ENCODE measurements at regions not wholly inside any gene's neighbourhood (a gene's known extent, or its start where the extent isn't known, plus 50 kb on each side); places are given as distances from the start of the nearest gene placed in this dataset.

DNA sequence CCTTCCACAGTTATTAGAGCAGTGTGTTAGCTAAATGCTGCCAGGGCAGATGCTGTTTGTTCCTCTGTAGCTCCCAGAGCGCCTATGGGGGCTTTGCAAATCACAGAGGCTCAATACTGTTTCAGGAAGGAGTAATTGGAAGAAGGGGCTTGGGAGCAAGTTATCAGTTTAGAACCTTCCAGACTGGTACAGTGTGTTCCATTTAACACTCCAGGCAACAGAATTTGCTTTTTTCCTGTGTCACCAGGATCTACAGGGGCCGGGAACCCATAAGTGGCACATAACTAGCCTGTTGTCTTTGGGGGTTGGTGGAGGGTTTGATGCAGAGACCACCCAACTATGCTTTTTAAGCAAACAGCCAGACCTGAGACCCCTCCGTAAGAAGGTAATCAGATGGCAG, 307.3 kb upstream of the KCNN2 start:
- POLR2A ChIA-PET, result no interaction called here
- CTCF ChIA-PET, result no interaction called here

More for the DNA sequence above, 307.3 kb upstream of the KCNN2 start:
- Histone ChIP-seq H2AFZ (ENCODE audit: low read depth, low read length, poor library complexity, severe bottlenecking) (no peak overlapping the region), H3K4me3 (replicated peaks in 1 of 2; ENCODE audit: low read depth in 1 of 2, low read length in 2 of 2) (no peak overlapping the region), H3K9me3 (ENCODE audit: control insufficient read depth in 1 of 2, insufficient read depth in 1 of 2, low read depth in 1 of 2, low read length in 2 of 2) (no peaks in the 10 kb centered on the region), H4K20me1 (ENCODE audit: insufficient read depth) (no peaks in the 10 kb centered on the region), H3K9me2 (ENCODE audit: insufficient read depth) (no peaks in the 10 kb centered on the region), H3K36me3 (ENCODE audit: control insufficient read depth in 1 of 2, insufficient read depth in 2 of 2, low read length in 2 of 2) (no peaks in the 10 kb centered on the region), H3K27me3 (ENCODE audit: insufficient read depth, low read length) (no peaks in the 10 kb centered on the region; the same call in 1 of the 2 replicates), H3K4me1 (ENCODE audit: control insufficient read depth in 1 of 2, insufficient read depth in 2 of 2, low read length in 2 of 2) (no peaks in the 10 kb centered on the region), H3K4me2 (ENCODE audit: low read length) (no peak overlapping the region), H3K79me2 (ENCODE audit: insufficient read depth, low read length) (no peaks in the 10 kb centered on the region), H3K27ac (ENCODE audit: low read depth, low read length) (no peak overlapping the region), H3K9ac (ENCODE audit: low read length) (no peak overlapping the region)
- intact Hi-C loops (cut with micrococcal nuclease), result no loop called here
- TF ChIP-seq, protein P1, sequence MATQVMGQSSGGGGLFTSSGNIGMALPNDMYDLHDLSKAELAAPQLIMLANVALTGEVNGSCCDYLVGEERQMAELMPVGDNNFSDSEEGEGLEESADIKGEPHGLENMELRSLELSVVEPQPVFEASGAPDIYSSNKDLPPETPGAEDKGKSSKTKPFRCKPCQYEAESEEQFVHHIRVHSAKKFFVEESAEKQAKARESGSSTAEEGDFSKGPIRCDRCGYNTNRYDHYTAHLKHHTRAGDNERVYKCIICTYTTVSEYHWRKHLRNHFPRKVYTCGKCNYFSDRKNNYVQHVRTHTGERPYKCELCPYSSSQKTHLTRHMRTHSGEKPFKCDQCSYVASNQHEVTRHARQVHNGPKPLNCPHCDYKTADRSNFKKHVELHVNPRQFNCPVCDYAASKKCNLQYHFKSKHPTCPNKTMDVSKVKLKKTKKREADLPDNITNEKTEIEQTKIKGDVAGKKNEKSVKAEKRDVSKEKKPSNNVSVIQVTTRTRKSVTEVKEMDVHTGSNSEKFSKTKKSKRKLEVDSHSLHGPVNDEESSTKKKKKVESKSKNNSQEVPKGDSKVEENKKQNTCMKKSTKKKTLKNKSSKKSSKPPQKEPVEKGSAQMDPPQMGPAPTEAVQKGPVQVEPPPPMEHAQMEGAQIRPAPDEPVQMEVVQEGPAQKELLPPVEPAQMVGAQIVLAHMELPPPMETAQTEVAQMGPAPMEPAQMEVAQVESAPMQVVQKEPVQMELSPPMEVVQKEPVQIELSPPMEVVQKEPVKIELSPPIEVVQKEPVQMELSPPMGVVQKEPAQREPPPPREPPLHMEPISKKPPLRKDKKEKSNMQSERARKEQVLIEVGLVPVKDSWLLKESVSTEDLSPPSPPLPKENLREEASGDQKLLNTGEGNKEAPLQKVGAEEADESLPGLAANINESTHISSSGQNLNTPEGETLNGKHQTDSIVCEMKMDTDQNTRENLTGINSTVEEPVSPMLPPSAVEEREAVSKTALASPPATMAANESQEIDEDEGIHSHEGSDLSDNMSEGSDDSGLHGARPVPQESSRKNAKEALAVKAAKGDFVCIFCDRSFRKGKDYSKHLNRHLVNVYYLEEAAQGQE (IDR thresholded peaks at IDR 0.05; ENCODE audit: low read depth), result no peak
- TF ChIP-seq CEBPB (IDR thresholded peaks at IDR 0.05; ENCODE audit: low read depth) (no peak), ZNF274 (IDR thresholded peaks at IDR 0.05; ENCODE audit: low read depth, low read length) (no peak)
- BruUV-seq (replicated peaks), result no TSS peak
- RAD21 ChIA-PET (ENCODE audit: low non-redundant PET in 1 of 2, low total read pairs in 2 of 2, uncharacterized antibody in 2 of 2, unreplicated experiment in 2 of 2), result no interaction called here
- ATAC-seq (no peak), DNase-seq (ENCODE audit: low read depth, low spot score) (no peak)
